ENCODE measurements at regions not wholly inside any gene's neighbourhood (a gene's known extent, or its start where the extent isn't known, plus 50 kb on each side); places are given as distances from the start of the nearest gene placed in this dataset.

DNA sequence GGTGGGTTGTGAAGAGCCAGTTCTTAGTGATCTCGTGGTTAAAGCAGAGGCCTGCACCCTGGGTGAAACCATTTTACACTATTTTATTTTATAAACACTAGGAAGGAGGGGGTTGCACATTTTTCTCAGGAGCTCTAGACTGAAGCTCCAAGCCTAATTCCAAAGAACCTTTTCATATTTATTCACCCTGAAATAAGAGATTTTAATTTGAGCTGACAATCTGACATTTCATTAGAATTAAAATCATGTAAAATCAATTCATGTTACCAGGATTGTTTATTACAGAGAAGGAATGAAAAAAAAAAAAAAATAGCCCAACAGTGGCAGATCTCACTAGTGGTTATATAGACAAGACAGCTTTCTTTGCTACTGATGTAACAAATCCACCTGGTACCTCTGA is 222.5 kb upstream of the SOX4 start:
- no peak for DNase-seq (ENCODE audit: low read depth)
- TF ChIP-seq CTCF (IDR thresholded peaks at IDR 0.05; ENCODE audit: low read depth, low read length, missing control alignments) = no peak
- no peak overlapping the region for H3K4me3 ChIP-seq (ENCODE audit: low read depth, low read length)

GRCh38 chr6:21371676-21372171 is 221.8 kb upstream of the SOX4 start:
- DNase-seq (ENCODE audit: low read depth) = no peak

GRCh38 chr6:21375151-21376116 is 218.1 kb upstream of the SOX4 start:
- DNase-seq (ENCODE audit: low read depth) = peak; percentile 15
- no peak for TF ChIP-seq CTCF (IDR thresholded peaks at IDR 0.05; ENCODE audit: low read depth, low read length, missing control alignments)
- no peak overlapping the region for H3K4me3 ChIP-seq (ENCODE audit: low read depth, low read length)

More at GRCh38 chr6:21371676-21372171, 221.8 kb upstream of the SOX4 start:
- H3K4me3 ChIP-seq (ENCODE audit: low read depth, low read length) = no peak overlapping the region
- TF ChIP-seq CTCF (IDR thresholded peaks at IDR 0.05; ENCODE audit: low read depth, low read length, missing control alignments) = no peak

- TF ChIP-seq CTCF (IDR thresholded peaks at IDR 0.05; ENCODE audit: low read depth, low read length, missing control alignments) = no peak
- no peak for DNase-seq (ENCODE audit: low read depth)
- no peak overlapping the region for H3K4me3 ChIP-seq (ENCODE audit: low read depth, low read length)
Measured at GRCh38 chr6:21377356-21377755, 216.2 kb upstream of the SOX4 start.

GRCh38 chr6:21381331-21381963 is 212.1 kb upstream of the SOX4 start:
- TF ChIP-seq CTCF (IDR thresholded peaks at IDR 0.05; ENCODE audit: low read depth, low read length, missing control alignments) = no peak
- no peak for DNase-seq (ENCODE audit: low read depth)
- no peak overlapping the region for H3K4me3 ChIP-seq (ENCODE audit: low read depth, low read length)

- no peak for DNase-seq (ENCODE audit: low read depth)
- no peak overlapping the region for H3K4me3 ChIP-seq (ENCODE audit: low read depth, low read length)
- no peak for TF ChIP-seq CTCF (IDR thresholded peaks at IDR 0.05; ENCODE audit: low read depth, low read length, missing control alignments)
Measured at GRCh38 chr6:21382821-21383449, 210.6 kb upstream of the SOX4 start.
